ENCODE measurements at regions not wholly inside any gene's neighbourhood (a gene's known extent, or its start where the extent isn't known, plus 50 kb on each side); places are given as distances from the start of the nearest gene placed in this dataset.

DNA sequence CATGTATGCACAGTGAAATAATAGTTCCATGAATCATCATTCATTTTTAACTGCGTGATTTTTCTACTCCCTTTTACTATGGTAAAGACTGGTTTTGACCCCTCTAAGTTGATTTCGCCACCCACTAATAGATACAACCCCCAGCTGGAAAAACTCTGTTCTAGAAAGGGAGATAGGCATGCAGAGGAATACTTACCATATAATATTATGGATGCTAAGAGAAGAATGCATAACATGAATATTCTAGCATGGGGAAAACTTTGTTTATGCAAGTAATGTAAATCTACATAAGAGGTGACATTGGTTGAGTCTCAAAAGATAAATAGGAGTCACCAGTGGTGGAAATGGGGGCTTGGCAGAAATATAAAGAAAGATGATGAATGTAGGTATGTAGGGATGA, 97.3 kb upstream of the MBL2 start:
- DNase-seq: no peak

- no peak for DNase-seq
Observed at GRCh38 chr10:52865213-52865612, 92.6 kb upstream of the MBL2 start.

DNA sequence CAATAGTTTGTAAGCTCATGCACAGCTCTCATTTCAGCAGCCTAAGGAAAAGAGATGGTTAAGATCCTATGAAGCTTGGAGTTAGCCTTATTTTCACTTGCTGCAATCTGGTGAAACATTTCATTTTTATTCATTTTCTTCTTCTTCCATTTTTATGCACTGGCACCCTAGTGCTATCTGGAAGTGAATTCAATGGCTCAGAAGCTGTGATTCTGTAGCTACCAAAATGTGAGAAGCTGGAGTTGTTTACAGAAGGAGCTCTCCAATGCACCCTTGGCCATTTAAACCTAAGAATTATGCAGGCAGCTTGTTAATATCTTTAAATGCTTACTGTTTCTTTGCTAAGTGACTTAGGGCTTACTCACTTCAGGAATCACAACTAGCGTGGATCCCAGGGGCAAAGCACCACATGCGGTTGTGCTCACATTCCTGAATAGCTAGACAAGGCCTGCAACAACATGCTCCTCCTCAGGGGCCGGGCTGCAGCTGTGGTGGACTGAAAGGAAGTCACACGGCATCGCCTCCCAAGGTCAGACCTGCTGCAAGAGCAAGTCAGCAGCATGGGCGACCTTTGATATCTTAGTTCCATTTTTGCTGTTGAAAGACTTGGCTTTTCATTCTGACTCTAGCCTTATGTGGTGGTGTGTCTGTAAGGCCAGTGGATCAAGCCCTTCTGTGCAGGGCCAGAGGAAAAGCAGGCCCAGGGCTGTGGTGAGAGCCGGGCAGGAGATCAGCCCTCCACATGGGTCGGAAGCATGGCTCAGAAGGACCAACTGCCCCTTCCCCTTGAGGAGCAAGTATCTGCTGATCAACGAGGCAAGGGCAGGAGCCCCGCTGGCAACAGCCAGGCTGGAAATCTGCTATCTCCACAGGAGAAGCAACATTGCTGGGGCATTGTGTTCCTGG, 91.9 kb upstream of the MBL2 start:
- no peak for DNase-seq

DNA sequence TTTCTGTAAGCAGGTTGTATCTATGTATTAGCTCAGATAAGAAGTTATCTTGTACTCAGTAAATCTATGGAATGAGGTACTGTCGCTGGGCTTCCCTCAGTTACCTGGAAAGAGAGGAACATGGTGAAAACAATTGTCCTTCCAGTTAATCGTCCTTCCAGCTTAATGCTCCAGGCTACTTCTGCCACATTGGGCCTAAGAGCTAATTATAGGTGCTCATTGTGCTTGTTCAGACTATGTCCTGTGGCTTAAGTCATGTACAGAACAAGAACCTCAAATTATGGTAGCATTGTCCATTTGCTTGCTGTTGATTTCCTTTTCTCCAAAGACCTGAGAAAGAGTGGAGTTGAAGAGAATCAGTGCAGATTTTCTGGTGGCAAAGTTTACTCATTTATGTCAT, 86.1 kb upstream of the MBL2 start:
- no peak for DNase-seq

GRCh38 chr10:52855546-52856325, 83.2 kb upstream of the MBL2 start:
- no peak for DNase-seq

DNA sequence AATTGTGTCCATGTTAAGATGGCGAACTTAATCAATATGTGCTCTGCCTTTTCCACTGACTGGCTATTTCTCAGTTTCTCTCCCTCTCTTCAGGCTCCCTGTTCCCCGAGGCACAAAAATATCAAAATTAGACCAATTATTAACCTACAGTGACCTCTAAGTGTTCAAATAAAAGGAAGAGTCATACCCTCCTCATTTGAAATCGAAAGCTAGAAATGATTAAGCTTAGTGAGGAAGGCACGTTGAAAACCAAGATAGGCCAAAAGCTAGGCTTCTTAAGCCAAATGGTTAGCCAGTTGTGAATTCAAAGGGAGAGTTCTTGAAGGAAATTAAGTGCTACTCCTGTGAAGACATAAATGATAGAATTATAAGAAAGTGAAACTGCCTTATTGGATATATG, 81.1 kb upstream of the MBL2 start:
- no peak for DNase-seq

GRCh38 chr10:52836816-52837215, 64.2 kb upstream of the MBL2 start:
- no peak for DNase-seq
